ENCODE measurements at regions not wholly inside any gene's neighbourhood (a gene's known extent, or its start where the extent isn't known, plus 50 kb on each side); places are given as distances from the start of the nearest gene placed in this dataset.

DNA sequence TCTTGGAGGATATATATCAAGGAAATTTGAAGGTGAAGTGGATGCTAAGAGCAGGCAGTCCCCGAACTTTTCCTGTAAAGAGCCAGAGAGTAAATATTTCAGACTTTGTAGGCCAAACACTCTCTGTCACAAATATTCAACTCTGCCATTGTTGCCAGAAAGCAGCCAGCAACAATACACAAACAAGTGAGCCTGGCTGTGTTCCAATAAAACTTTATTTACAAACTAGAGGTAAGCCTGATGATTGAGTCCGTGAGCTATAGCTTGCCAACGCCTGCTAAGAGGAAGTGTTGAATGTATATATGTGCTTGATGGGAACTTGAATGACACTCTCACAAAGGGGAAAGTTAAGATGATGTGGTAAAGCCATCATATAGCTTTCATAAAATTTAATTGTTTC, 166.0 kb upstream of the PLN start:
- TF ChIP-seq, protein P1, sequence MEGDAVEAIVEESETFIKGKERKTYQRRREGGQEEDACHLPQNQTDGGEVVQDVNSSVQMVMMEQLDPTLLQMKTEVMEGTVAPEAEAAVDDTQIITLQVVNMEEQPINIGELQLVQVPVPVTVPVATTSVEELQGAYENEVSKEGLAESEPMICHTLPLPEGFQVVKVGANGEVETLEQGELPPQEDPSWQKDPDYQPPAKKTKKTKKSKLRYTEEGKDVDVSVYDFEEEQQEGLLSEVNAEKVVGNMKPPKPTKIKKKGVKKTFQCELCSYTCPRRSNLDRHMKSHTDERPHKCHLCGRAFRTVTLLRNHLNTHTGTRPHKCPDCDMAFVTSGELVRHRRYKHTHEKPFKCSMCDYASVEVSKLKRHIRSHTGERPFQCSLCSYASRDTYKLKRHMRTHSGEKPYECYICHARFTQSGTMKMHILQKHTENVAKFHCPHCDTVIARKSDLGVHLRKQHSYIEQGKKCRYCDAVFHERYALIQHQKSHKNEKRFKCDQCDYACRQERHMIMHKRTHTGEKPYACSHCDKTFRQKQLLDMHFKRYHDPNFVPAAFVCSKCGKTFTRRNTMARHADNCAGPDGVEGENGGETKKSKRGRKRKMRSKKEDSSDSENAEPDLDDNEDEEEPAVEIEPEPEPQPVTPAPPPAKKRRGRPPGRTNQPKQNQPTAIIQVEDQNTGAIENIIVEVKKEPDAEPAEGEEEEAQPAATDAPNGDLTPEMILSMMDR (IDR thresholded peaks at IDR 0.05): no peak
- H3K27ac Mint-ChIP-seq: no peak overlapping the region
- H3K36me3 Mint-ChIP-seq (ENCODE audit: low read depth): no peaks in the 10 kb centered on the region

DNA sequence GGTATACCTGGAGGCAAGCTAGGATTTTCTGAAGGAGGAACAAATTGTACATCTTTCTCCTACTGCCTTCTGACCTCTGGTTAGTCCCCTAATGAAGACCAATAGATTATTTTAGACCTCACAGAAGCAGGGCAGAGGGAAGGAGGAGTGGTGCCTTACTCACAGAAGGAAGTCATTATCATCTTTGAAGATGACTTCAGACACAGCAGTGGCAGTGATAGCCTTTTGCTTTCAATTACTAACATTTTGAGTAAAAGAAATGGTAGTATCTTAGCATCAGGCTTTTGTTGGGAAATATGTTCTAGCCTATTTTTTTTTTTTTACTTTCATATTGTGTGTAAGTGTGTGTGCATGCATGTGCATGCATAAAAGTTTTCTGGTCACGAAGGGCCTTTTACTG, 164.2 kb upstream of the PLN start:
- peaks cover 4% of the 10 kb centered on the region for H3K27me3 Mint-ChIP-seq (ENCODE audit: low read depth, poor library complexity)
- peaks cover 16% of the 10 kb centered on the region for H3K9me3 Mint-ChIP-seq
- DNase-seq: no peak
- TF ChIP-seq, protein P1 (IDR thresholded peaks at IDR 0.05): no peak
- no peak overlapping the region for H3K4me3 Mint-ChIP-seq
- no peaks in the 10 kb centered on the region for H3K36me3 Mint-ChIP-seq (ENCODE audit: low read depth)
- H3K27ac Mint-ChIP-seq: no peak overlapping the region
- H3K4me1 Mint-ChIP-seq: no peaks in the 10 kb centered on the region

More for the DNA sequence above, 166.0 kb upstream of the PLN start:
- Mint-ChIP-seq H3K4me1 (peaks cover 5% of the 10 kb centered on the region), H3K4me3 (no peak overlapping the region), H3K9me3 (peaks cover 17% of the 10 kb centered on the region), H3K27me3 (ENCODE audit: low read depth, poor library complexity) (peaks cover 7% of the 10 kb centered on the region)
- DNase-seq: no peak

DNA sequence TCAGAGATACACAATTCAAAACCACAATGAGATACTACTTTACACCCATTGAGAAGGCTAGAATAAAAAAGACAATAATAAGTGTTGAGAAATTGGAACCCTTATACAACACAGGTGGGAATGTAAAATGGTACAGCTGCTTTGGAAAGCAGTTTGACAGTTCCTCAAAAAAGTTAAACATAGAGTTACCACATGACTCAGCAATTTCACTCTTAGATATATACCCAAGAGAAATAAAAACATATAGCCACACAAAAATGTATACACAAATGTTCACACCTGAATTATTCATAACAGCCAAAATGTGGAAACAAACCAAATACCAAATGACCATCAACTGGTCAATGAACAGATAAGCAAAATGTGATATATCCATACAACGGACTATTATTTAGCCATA, 161.1 kb upstream of the PLN start:
- H3K36me3 Mint-ChIP-seq (ENCODE audit: low read depth): no peaks in the 10 kb centered on the region
- peaks cover 4% of the 10 kb centered on the region for H3K27me3 Mint-ChIP-seq (ENCODE audit: low read depth, poor library complexity)
- no peak overlapping the region for H3K4me3 Mint-ChIP-seq
- no peak for DNase-seq
- no peak overlapping the region for H3K27ac Mint-ChIP-seq
- no peaks in the 10 kb centered on the region for H3K4me1 Mint-ChIP-seq
- TF ChIP-seq, protein P1 (IDR thresholded peaks at IDR 0.05): no peak
- H3K9me3 Mint-ChIP-seq: peaks cover 4% of the 10 kb centered on the region

DNA sequence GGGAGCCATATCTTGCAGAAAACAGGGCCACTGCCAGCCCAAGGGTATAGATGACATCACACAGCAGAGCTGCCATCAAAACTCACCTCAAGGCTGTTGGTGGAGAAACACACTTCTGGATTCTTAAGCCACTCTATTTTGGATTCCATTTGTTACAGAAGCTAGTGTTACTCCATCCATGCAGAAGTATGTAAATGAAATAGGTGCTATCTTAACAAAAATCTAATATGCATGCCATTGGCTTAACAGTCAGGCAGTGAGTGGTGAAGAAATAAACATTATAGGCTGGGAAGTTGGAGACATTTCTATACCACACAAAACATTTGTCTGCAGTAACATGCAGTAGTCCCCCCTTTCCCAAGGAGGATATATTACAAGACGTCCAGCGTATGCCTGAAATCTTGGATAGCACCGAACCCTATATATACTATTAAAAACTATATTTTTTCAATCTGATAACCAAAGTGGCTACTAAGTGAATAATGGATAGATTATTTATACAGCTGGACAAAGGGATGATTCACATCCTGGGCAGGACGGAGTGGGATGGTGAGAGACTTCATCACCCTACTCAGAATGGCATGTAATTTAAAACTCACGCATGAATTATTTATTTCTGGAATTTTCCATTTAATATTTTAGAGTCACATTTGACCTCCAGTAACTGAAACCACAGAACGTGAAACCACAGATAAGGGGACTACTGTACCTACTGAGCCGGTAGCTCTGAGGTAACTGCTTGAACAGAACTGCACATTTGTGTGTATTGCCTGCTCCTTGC, 160.0 kb upstream of the PLN start:
- Mint-ChIP-seq H3K4me1 (no peaks in the 10 kb centered on the region), H3K27me3 (ENCODE audit: low read depth, poor library complexity) (peaks cover 4% of the 10 kb centered on the region), H3K27ac (no peak overlapping the region), H3K36me3 (ENCODE audit: low read depth) (no peaks in the 10 kb centered on the region), H3K4me3 (no peak overlapping the region), H3K9me3 (peaks cover 4% of the 10 kb centered on the region)
- DNase-seq: no peak
- TF ChIP-seq, protein P1 (IDR thresholded peaks at IDR 0.05): no peak

DNA sequence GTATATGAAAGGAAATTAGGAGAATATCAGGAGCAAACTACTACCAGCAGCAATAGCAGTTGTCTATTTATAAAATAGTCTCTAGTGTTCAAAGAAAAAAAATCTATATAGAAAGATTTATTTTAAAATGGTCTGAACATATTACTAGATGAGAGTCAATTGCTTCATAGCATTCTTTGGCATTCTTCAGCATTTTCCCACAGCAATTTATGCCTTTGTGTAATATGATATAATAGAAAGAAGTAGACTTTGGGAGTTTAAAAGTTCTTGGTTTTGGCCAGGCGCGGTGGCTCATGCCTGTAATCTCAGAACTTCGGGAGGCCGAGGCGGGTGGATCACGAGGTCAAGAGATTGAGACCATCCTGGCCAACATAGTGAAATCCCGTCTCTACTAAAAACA, 157.0 kb upstream of the PLN start:
- TF ChIP-seq, protein P1 (IDR thresholded peaks at IDR 0.05): no peak
- H3K9me3 Mint-ChIP-seq: peaks cover 4% of the 10 kb centered on the region
- no peaks in the 10 kb centered on the region for H3K4me1 Mint-ChIP-seq
- no peak for DNase-seq
- H3K4me3 Mint-ChIP-seq: no peak overlapping the region
- H3K27me3 Mint-ChIP-seq (ENCODE audit: low read depth, poor library complexity): no peaks in the 10 kb centered on the region
- no peak overlapping the region for H3K27ac Mint-ChIP-seq
- no peaks in the 10 kb centered on the region for H3K36me3 Mint-ChIP-seq (ENCODE audit: low read depth)

DNA sequence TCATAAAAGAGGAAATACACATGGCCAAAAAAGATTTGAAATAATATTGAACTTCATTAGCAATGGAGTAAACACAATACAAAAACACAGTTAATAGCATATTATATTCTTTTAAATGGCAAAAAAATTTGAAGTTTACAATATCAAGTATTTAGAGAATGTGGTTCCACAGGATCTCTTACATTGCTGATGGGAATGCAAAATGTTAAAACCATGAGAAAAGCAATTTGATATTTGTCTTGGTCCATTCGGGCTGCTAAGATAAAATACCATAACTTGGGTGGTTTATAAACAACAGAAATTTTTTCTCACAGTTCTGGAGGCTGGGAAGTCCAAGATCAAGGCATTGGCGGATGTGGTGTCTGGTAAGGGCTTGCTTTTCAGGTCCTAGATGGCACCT, 154.0 kb upstream of the PLN start:
- no peak for DNase-seq
- TF ChIP-seq, protein P1 (IDR thresholded peaks at IDR 0.05): no peak
- H3K4me1 Mint-ChIP-seq: no peaks in the 10 kb centered on the region
- H3K27ac Mint-ChIP-seq: no peak overlapping the region
- no peak overlapping the region for H3K4me3 Mint-ChIP-seq
- H3K36me3 Mint-ChIP-seq (ENCODE audit: low read depth): no peaks in the 10 kb centered on the region
- H3K27me3 Mint-ChIP-seq (ENCODE audit: low read depth, poor library complexity): no peaks in the 10 kb centered on the region
- no peaks in the 10 kb centered on the region for H3K9me3 Mint-ChIP-seq
